ENCODE measurements at regions not wholly inside any gene's neighbourhood (a gene's known extent, or its start where the extent isn't known, plus 50 kb on each side); places are given as distances from the start of the nearest gene placed in this dataset.
"Not testable (repeated sequence)": the region's sequence is repeated elsewhere in the genome, so short reads cannot be mapped to it uniquely, and the experiment has no call there.

GRCh38 chr2:35821675-35822074, 533.9 kb upstream of the CRIM1 start:
- DNase-seq (ENCODE audit: low read depth in 2 of 3, low spot score in 1 of 3): no peak

- DNase-seq (ENCODE audit: low read depth in 2 of 3, low spot score in 1 of 3): no peak
Measured at GRCh38 chr2:35820391-35820790, 535.2 kb upstream of the CRIM1 start.

DNA sequence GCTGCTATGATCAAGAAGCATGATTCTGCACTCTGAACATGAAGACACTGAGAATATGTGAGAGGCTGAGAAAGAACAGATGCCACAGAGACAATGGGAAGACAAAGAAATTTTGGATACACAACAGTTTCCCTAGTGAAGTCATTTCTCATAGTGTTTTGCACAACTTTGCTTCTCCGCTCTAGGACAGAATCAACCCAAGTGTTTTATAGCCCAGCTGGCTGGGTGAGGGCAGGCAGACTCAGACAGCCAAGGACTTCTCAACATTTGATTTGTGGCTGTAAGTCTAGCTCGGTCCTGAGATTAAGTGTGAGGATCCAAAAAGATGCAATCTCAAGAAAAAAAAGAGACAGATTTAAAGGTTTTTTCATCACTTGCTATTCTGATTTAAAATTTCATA, 536.5 kb upstream of the CRIM1 start:
- no peak for DNase-seq (ENCODE audit: low read depth in 2 of 3, low spot score in 1 of 3)

- not testable (repeated sequence) for DNase-seq (ENCODE audit: low read depth in 2 of 3, low spot score in 1 of 3)
Measured at GRCh38 chr2:35818359-35818758, 537.2 kb upstream of the CRIM1 start.

- DNase-seq (ENCODE audit: low read depth in 2 of 3, low spot score in 1 of 3): not testable (repeated sequence)
Measured at GRCh38 chr2:35814597-35814996, 541.0 kb upstream of the CRIM1 start.

GRCh38 chr2:35803126-35803525, 552.5 kb upstream of the CRIM1 start:
- DNase-seq (ENCODE audit: low read depth in 2 of 3, low spot score in 1 of 3): no peak

DNA sequence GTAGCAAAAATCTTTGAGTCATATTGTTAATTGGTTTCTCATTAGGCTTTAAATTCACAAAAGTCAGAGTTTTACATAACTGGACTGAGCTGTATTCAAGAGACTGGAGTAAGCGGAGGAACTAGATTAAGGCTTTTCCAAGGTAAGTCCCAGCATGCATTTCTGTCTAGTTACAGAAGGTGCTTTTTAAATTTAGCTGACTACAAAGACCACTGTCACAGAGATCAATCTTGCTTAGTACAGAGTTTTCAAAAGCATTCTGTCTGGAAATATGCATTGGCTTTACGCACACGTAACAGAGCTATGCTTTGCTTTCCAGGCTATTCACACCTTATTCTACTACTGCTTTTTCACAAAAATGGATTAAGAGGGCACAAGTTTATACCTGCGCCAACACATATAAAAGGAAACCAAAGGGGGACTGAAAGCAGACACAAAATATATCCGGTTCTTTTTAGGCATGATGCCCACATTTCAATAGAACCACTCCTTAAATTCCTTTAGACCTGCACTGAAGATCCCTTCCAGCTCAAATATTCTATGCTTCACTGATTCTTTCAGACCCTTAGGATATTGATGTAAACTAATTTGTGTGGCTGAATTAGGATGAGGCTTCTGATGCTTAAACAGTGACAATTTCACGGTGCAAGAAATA, 560.7 kb upstream of the CRIM1 start:
- no peak for DNase-seq (ENCODE audit: low read depth in 2 of 3, low spot score in 1 of 3)

- DNase-seq (ENCODE audit: low read depth in 2 of 3, low spot score in 1 of 3): no peak
Measured at GRCh38 chr2:35790292-35790691, 565.3 kb upstream of the CRIM1 start.

GRCh38 chr2:35788543-35788942, 567.0 kb upstream of the CRIM1 start:
- no peak for DNase-seq (ENCODE audit: low read depth in 2 of 3, low spot score in 1 of 3)

GRCh38 chr2:35787302-35788031, 568.1 kb upstream of the CRIM1 start:
- DNase-seq (ENCODE audit: low read depth in 2 of 3, low spot score in 1 of 3): no peak

DNA sequence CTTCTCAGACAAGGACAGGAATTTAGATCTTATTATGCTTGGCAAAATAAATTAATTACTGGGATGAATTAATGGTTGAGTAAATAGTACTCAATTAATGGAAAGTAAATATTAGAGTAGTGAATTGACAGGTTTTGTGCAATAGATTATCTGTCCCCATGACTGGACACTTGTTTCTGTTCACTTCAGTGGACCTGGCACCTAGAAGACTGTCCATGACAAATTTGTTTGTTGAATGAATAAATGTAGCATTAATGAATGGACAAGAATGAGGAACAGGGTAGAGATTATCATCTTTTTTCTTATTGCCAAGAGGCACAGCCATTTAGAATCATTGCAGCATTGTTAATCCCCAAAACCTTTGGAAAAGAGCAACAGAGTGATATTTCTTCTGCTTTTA, 570.0 kb upstream of the CRIM1 start:
- no peak for DNase-seq (ENCODE audit: low read depth in 2 of 3, low spot score in 1 of 3)

- DNase-seq (ENCODE audit: low read depth in 2 of 3, low spot score in 1 of 3): no peak
Measured at GRCh38 chr2:35784777-35785176, 570.8 kb upstream of the CRIM1 start.

- no peak for DNase-seq (ENCODE audit: low read depth in 2 of 3, low spot score in 1 of 3)
Measured at GRCh38 chr2:35783723-35784122, 571.9 kb upstream of the CRIM1 start.

GRCh38 chr2:35741556-35741955, 614.0 kb upstream of the CRIM1 start:
- DNase-seq (ENCODE audit: low read depth in 2 of 3, low spot score in 1 of 3): no peak

- no peak for DNase-seq (ENCODE audit: low read depth in 2 of 3, low spot score in 1 of 3)
Measured at GRCh38 chr2:35731674-35732073, 623.9 kb upstream of the CRIM1 start.

DNA sequence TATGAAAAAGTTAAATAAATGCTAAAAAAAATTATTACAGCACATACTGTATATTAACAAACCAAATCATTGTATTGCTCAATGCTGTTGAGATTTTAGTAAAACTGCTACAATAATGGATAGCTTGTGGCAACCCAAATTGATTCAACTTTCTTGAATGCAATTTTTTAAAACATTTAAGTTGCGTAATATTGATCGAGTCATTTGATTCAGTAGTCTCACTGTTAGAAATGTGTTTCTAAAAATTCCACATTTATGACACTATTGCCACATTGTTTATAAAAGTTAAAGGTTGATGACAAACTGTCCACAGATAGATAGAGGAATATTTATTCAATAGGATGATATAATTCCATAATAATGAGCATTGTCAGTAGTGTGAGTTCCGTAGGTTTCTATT, 640.7 kb upstream of the CRIM1 start:
- DNase-seq (ENCODE audit: low read depth in 2 of 3, low spot score in 1 of 3): no peak

- DNase-seq (ENCODE audit: low read depth in 2 of 3, low spot score in 1 of 3): no peak
Measured at GRCh38 chr2:35708411-35708923, 647.1 kb upstream of the CRIM1 start.

DNA sequence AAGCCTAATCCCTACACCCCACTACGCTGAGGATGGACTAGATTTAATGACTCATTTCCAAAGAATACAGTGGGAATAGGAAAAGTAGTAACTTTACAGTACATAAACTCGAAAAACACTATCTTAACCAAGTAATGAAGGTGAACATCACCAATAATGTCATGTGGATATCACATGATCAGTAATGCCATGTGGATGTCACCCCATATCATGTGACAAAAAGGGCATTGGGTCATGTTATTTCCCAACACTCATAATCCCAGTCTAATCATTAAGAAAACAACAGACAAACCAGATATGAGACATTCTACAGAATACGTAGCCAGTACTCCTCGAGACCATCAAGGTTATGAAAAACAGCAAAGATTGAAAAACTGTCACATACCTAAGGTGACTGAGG, 667.3 kb upstream of the CRIM1 start:
- DNase-seq (ENCODE audit: low read depth in 2 of 3, low spot score in 1 of 3): no peak

- DNase-seq (ENCODE audit: low read depth in 2 of 3, low spot score in 1 of 3): no peak
Measured at GRCh38 chr2:35651688-35652323, 703.8 kb upstream of the CRIM1 start.

- DNase-seq (ENCODE audit: low read depth in 2 of 3, low spot score in 1 of 3): no peak
Measured at GRCh38 chr2:35614640-35615039, 740.9 kb upstream of the CRIM1 start.

GRCh38 chr2:35606394-35606793, 749.2 kb upstream of the CRIM1 start:
- no peak for DNase-seq (ENCODE audit: low read depth in 2 of 3, low spot score in 1 of 3)

DNA sequence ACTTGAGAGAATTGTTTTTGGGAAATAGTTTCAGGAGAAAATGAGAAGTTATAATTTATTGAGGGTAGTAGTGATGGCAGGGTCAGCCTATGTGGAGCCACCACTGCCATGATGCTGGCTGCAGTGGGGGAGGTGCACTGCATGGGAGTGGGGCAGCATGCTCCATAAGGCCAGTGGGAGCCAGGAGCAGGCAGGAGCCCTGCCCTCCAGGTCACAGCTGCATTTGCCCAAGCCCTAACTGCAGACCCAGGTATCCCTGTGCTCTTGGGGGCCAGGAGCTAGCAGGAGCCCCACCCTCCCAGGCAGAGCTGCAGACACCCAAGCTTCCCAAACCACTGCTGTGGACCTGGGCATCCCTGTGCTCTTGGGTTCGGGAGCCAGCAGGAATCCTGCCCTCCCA, 757.3 kb upstream of the CRIM1 start:
- no peak for DNase-seq (ENCODE audit: low read depth in 2 of 3, low spot score in 1 of 3)

Measured in stimulated activated CD4-positive, alpha-beta T cell treated with anti-CD3 and anti-CD28 coated beads, Interleukin-12 subunit alpha, Interleukin-12 subunit beta, amount 100 ng/mL, for 48 hours (primary cell).